Loucy (cell line): ENCODE measurements at regions not wholly inside any gene's neighbourhood (a gene's known extent, or its start where the extent isn't known, plus 50 kb on each side); places are given as distances from the start of the nearest gene placed in this dataset.

Experiments used
- EZH2phosphoT487 ChIP-seq: fragments of 200-600 bp; IDR thresholded peaks from 2 replicates; pipeline ENCODE4 v1.6.1; 2018; ENCODE audit warnings: antibody characterized with exemption, mild to moderate bottlenecking, moderate library complexity, borderline replicate concordance
- TF ChIP-seq, protein P1 (sequence below): fragments of 200-600 bp; sonication (generic); conservative IDR thresholded peaks from 2 replicates; pipeline ENCODE4 v1.5.1; 2014; ENCODE audit warnings: mild to moderate bottlenecking, antibody characterized with exemption, low read length

DNA sequence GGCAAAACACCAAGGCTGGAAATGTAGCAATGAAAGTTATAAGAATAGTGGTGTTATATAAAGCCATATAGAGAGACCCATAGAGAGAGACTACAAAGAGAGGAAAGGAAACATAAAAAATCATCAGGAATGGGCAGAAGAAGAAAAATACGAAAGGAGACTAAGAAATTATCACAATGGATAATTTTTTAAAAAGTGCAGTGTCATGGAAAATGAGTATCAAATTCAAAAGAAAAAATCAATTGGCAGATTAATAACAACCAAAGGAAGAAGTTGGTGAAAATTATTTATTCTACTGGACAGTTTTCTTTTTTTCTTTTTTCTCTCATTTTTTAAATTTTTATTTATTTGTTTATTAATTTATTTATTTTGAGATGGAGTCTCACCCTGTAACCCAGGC, 1488.4 kb upstream of the WWC1 start:
- TF ChIP-seq, protein P1, sequence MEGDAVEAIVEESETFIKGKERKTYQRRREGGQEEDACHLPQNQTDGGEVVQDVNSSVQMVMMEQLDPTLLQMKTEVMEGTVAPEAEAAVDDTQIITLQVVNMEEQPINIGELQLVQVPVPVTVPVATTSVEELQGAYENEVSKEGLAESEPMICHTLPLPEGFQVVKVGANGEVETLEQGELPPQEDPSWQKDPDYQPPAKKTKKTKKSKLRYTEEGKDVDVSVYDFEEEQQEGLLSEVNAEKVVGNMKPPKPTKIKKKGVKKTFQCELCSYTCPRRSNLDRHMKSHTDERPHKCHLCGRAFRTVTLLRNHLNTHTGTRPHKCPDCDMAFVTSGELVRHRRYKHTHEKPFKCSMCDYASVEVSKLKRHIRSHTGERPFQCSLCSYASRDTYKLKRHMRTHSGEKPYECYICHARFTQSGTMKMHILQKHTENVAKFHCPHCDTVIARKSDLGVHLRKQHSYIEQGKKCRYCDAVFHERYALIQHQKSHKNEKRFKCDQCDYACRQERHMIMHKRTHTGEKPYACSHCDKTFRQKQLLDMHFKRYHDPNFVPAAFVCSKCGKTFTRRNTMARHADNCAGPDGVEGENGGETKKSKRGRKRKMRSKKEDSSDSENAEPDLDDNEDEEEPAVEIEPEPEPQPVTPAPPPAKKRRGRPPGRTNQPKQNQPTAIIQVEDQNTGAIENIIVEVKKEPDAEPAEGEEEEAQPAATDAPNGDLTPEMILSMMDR, result no peak
- TF ChIP-seq EZH2phosphoT487, result no peak
